ENCODE measurements at regions not wholly inside any gene's neighbourhood (a gene's known extent, or its start where the extent isn't known, plus 50 kb on each side); places are given as distances from the start of the nearest gene placed in this dataset.

GRCh38 chr7:26007510-26007909, 144.5 kb upstream of the NFE2L3 start:
- TF ChIP-seq YY1 (IDR thresholded peaks at IDR 0.05; ENCODE audit: insufficient read depth, insufficient read length): no peak
- no peak for TF ChIP-seq SUZ12 (IDR thresholded peaks at IDR 0.05; ENCODE audit: extremely low read depth, insufficient read depth, insufficient read length)

Measured in NT2/D1 (cell line).